SW480 (cell line): ENCODE measurements at regions not wholly inside any gene's neighbourhood (a gene's known extent, or its start where the extent isn't known, plus 50 kb on each side); places are given as distances from the start of the nearest gene placed in this dataset.
A peak's percentile ranks its signal among the peaks of the same experiment; 100 is the strongest.

Source experiments
- DNase-seq: peaks from one replicate; pipeline ENCODE4 v3.0.0-alpha.2; 2016; ENCODE audit warnings: low spot score

DNA sequence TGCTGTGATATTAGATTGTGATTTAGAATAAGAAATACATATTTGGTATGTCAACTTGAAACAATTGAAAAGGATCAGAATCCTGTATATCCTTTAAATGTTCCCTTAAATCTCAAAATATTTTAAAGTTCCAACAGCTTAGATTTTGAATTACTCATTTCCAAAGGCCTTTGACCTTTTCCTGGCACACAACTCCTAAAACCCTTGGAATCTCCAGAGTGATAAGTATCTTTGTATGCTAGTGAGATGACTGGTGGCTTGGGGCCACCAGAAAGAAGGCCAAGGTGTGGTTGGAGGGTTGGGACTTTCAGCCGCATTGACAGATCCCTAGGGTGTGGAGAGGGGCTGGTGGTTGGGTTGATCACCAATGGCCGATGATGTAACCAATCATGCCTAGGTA lies 104.7 kb downstream of the YIPF5 start:
- no peak for DNase-seq

DNA sequence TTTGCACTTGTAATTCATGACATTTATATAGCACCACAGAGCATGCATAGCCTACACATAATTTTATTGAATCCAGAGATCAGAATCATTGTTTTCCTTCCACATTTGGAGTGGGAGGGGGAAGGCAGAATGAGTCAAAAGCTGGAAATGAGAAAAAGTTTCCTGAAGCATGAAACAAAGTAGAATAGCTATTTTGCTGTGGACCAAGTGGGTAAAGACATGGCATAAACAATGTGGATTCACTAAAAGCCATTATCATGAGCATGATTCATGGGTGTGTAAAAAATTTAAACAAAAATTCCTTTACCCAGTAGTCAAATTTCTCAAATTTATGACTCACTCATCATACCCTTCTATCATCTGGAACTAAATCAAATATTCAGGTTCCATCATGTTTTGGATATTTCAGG lies 97.9 kb downstream of the YIPF5 start:
- DNase-seq: no peak

DNA sequence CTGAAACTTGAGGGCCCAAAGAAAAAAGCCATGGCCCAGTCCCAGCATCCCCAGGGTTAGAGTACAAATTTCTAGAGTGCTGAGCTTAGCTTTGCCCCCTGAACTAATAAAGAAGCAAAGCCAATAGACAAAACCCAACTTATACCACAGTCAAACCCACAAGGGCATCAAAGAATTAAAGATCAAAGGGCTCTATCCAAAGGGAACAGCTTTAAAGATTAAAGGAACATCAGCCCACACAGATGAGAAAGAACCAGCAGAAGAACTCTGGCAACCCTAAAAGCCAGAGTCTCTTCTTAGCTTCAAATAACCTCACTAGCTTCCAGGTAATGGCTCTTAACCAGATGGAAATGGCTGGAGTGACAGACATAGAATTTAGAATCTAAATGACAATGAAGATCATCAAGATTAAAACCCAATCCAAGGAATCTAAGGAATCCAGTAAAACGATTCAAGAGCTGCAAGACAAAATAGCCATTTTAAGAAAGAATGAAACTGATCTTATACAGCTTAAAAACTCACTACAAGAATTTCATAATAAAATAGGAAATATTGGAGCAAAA lies 93.9 kb downstream of the YIPF5 start:
- DNase-seq: peak; percentile 92

GRCh38 chr5:144083185-144083584 lies 87.3 kb downstream of the YIPF5 start:
- DNase-seq: no peak

DNA sequence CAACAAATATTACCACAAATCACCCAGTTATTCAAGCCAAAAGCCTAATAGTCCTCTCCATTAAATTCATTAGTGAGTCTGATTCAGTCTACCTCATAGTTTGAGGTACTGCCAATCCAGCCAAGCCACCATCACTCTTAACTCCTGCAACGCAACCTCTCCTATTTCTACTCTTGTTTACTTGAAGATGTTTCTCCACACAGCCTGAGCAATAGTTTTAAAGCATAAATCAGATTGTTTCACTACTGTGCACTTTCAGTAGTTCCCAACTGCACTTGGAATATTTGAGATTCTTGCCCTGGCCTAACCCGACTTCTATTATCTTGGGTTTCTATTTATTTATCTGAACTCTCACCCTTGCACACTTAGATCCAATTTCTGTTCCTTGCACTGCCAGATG lies 85.5 kb downstream of the YIPF5 start:
- DNase-seq: no peak

- no peak for DNase-seq
These were observed 85.1 kb downstream of the YIPF5 start for GRCh38 chr5:144085381-144085780.

DNA sequence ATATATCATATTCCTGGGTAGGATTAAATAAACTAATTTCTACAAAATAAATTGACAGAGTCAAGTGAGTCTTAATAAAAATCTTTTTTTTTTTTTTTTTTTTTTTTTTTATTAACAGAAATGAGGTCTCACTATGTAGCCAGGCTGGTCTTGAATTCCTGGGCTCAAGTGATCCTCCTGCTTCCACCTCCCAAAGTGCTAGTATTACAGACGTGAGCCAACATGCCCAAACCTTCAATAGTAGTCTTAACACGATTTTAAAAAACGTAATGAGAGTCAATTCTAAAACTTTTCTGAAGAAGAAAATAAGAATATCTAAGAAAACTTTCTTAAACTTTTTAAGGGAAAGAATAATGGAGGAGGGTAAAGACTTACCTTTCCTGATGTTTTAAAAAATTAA lies 84.2 kb downstream of the YIPF5 start:
- no peak for DNase-seq

GRCh38 chr5:144087576-144087975 lies 82.9 kb downstream of the YIPF5 start:
- DNase-seq: no peak

- no peak for DNase-seq
These were observed 82.0 kb downstream of the YIPF5 start for GRCh38 chr5:144088206-144089064.

DNA sequence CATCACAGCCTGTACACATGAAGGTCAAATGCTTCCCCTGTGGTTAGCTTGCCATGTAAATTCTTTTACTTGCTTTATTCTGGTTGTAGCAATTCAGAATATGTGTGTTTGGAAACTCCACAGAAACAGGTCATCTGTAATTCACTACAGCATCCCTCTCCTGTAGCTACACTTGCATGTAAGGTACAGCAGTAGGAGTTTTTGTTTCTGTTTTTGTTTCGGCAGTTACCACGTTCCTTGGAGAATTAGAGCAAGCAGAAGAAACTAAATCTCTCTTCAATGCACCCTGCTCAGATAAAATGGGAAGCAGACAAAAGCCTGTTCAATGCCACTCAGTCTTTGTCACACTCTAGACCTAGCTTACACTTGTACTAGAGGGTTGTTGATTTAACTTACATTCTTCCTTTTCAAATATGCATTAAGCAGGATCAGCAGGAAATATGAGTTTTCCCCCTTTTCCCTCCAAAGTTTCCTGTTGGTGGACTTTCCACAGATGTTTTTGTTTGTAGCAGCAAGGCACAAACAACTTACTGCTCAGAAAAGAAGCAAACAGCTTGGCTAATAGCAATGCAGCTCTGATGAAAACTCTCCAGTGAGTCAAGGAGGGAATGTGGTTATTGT lies 80.9 kb downstream of the YIPF5 start:
- DNase-seq: no peak

DNA sequence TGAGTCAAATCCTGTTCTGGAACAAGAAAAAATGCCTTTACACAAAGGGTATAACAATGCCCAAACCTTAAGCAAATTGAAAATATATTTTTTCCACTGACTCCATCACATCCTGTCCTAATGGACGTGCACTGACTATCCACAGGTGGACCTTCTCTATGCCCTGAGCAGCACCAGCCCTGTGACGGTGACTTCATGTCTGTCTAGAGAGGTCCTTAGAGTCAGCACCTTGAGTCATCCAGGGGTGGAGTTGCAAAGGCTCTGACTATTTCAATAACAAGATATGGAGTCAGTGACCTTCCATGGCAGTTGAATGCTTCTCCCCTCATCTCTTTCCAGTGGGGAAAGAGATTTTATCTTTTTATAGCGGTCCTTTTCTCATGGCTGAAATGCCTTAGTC lies 78.0 kb downstream of the YIPF5 start:
- no peak for DNase-seq

DNA sequence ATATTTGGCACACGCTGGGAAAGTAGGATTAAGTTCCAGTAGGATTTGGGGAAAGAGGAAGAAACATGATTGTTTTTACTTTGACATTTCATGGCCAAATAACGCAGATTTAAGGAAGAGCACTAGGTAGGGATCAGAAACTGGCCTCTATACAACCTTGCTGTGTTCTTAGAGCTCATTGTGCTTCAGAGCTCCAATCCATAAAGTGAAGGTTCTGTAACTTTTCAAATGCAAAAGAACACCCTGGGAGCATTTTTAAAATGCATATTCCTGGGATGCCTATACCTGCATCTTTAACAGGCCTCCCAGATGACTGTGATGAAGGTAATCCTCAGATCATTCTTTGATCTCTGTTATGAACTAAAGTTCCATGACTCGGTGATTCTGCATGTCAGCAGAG lies 77.1 kb downstream of the YIPF5 start:
- DNase-seq: no peak

DNA sequence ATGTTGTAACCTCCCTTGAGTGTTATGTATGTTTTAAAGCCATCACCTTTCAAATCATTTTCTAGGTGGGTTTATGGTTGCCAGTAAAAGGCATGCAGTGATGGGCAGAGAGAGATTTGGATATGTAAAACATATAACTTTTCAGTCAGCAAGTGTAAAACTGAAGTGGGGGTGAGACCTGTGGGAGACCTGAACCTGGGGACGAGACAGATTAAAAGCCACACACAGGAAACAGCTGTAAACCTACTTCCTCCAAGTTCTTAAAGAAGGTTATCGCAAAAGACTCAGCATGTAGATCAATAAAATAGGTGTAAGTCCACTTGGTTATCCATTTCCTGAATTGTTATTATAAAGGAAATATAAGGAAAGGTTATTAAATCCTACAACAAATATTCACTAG lies 76.6 kb downstream of the YIPF5 start:
- no peak for DNase-seq

- DNase-seq: no peak
These were observed 69.8 kb downstream of the YIPF5 start for GRCh38 chr5:144100702-144101101.

GRCh38 chr5:144101616-144102015 lies 68.8 kb downstream of the YIPF5 start:
- DNase-seq: no peak

- no peak for DNase-seq
These were observed 68.1 kb downstream of the YIPF5 start for GRCh38 chr5:144102361-144102760.

DNA sequence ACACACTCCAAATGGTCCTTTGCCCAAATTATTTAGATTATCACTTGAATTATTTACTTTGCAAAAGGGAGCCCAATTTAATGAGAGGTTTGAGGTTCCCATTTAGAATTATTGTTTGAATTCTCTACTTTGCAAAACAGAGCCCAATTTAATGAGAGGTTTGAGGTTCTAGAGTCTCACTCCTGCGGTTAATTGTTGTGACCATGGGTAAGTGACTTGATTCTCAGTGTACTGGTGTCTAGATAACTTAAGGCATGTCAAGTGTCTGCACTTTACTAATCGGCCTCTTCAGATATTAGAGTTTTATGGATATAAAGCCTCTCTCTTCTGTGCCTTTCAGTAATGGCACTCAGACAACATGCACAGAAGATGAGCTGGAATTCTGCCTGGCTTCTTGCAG lies 67.5 kb downstream of the YIPF5 start:
- no peak for DNase-seq

GRCh38 chr5:144103611-144104485 lies 66.6 kb downstream of the YIPF5 start:
- DNase-seq: no peak

DNA sequence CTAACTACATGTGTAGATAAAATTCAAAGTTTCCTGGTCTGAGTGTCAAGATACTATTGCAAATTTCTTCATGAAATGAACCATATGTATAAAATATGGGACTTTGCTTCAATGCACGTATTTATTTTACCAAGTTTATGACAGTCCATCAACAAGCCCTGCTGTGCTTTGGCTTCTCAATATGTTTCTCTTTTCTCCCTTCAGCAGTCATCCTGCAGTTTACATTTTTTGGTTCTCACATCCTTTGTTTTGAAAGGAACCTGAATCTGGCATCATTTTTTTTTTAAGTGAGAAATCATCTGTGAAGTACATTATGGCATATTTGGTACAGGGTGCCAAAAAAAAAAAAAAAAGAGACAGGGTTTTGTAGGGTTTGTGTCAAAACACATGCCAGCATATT lies 65.1 kb downstream of the YIPF5 start:
- no peak for DNase-seq

GRCh38 chr5:144108131-144108530 lies 62.3 kb downstream of the YIPF5 start:
- no peak for DNase-seq
